Spleen (tissue), 7 donors: ENCODE measurements at regions not wholly inside any gene's neighbourhood (a gene's known extent, or its start where the extent isn't known, plus 50 kb on each side); places are given as distances from the start of the nearest gene placed in this dataset.

ENCODE experiments used
- POLR2AphosphoS5 ChIP-seq, 3 donors: sonication (generic); formaldehyde crosslinking; IDR thresholded peaks; one replicate each; pipeline ENCODE4 v1.5.1; 2017; ENCODE audit warnings: antibody characterized with exemption in 3 of 3
- TF ChIP-seq, protein P1 (sequence below), 11 experiments: fragments of 200-600 bp in 7 of 11; fragments of 450-650 bp in 4 of 11; sonication (generic) in 4 of 11; IDR thresholded peaks in 8 of 11; conservative IDR thresholded peaks in 3 of 11; 1 replicate in 7 of 11; 2 replicates in 4 of 11; pipeline versions ENCODE4 v1.4.0 to v1.8.0; 2016 to 2021; ENCODE audit warnings: antibody characterized with exemption in 11 of 11, inconsistent platforms in 4 of 11, mild to moderate bottlenecking in 1 of 11
- donor health status: DM: no; HTN: no; CAD: no; lungs with moderate emphysema.
- donor health status: DM: no; HTN: no; CAD: no.
- donor health status: DM: no; HTN: no; CAD: no.

DNA sequence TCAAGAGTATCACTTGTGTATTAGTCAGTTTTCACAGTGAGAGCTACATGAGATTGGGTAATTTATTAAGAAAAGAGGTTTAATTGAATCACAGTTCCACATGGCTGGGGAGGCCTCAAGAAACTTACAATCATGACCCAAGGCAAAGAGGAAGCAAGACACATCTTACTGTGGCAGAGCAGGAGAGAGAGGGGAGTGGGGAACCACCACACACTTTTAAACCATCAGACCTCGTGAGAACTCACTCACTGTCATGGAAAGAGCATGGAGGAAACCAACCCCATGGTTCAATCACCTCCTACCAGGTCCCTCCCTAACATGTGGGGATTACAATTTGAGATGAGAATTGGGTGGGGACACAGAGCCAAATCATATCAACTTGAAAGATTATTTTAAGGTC lies 522.9 kb downstream of the FLRT2 start:
- TF ChIP-seq, protein P1, sequence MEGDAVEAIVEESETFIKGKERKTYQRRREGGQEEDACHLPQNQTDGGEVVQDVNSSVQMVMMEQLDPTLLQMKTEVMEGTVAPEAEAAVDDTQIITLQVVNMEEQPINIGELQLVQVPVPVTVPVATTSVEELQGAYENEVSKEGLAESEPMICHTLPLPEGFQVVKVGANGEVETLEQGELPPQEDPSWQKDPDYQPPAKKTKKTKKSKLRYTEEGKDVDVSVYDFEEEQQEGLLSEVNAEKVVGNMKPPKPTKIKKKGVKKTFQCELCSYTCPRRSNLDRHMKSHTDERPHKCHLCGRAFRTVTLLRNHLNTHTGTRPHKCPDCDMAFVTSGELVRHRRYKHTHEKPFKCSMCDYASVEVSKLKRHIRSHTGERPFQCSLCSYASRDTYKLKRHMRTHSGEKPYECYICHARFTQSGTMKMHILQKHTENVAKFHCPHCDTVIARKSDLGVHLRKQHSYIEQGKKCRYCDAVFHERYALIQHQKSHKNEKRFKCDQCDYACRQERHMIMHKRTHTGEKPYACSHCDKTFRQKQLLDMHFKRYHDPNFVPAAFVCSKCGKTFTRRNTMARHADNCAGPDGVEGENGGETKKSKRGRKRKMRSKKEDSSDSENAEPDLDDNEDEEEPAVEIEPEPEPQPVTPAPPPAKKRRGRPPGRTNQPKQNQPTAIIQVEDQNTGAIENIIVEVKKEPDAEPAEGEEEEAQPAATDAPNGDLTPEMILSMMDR (IDR thresholded peaks at IDR 0.05 in 8 of 11, conservative IDR thresholded peaks at IDR 0.05 in 3 of 11) = no peak
- TF ChIP-seq POLR2AphosphoS5 (IDR thresholded peaks at IDR 0.05) = no peak
